Activated naive CD4-positive, alpha-beta T cell treated with anti-CD3 and anti-CD28 coated beads, Interleukin-2, amount 10 ng/mL, durations not matched to agents 7 days and 5 days (primary cell): ENCODE measurements at regions not wholly inside any gene's neighbourhood (a gene's known extent, or its start where the extent isn't known, plus 50 kb on each side); places are given as distances from the start of the nearest gene placed in this dataset.
"Not testable (repeated sequence)": the region's sequence is repeated elsewhere in the genome, so short reads cannot be mapped to it uniquely, and the experiment has no call there.

Source experiments
- CTCF ChIA-PET: fragments of 350-600 bp; sonication (Branson Sonifier 250); formaldehyde crosslinking; loops from one replicate; lab custom pipeline; 2021; ENCODE audit warnings: antibody characterized with exemption; lab: Charles Lee
- DNase-seq: peaks from one replicate; pipeline ENCODE4 v3.0.0-alpha.2; 2020
- H3K27ac Mint-ChIP-seq: one replicate; pipeline ENCODE4 v1.8.0; 2021; ENCODE audit warnings: mild to moderate bottlenecking, moderate library complexity, mixed read lengths
- H3K27me3 Mint-ChIP-seq: one replicate; pipeline ENCODE4 v1.8.0; 2021; ENCODE audit warnings: mild to moderate bottlenecking, mixed read lengths
- H3K36me3 Mint-ChIP-seq: one replicate; pipeline ENCODE4 v1.8.0; 2021; ENCODE audit warnings: mixed read lengths
- H3K4me1 Mint-ChIP-seq: one replicate; pipeline ENCODE4 v1.8.0; 2021; ENCODE audit warnings: mixed read lengths
- H3K4me3 Mint-ChIP-seq: one replicate; pipeline ENCODE4 v1.8.0; 2021; ENCODE audit warnings: mild to moderate bottlenecking, moderate library complexity, mixed read lengths
- H3K9me3 Mint-ChIP-seq: one replicate; pipeline ENCODE4 v1.8.0; 2021; ENCODE audit warnings: mixed read lengths

GRCh38 chr13:18232298-18232993 lies 949.2 kb downstream of the TUBA3C start:
- no peaks in the 10 kb centered on the region for H3K27me3 Mint-ChIP-seq
- H3K36me3 Mint-ChIP-seq: no peaks in the 10 kb centered on the region
- no peaks in the 10 kb centered on the region for H3K4me1 Mint-ChIP-seq
- no peak overlapping the region for H3K4me3 Mint-ChIP-seq
- no peak overlapping the region for H3K27ac Mint-ChIP-seq
- DNase-seq: no peak
- peaks cover 27% of the 10 kb centered on the region for H3K9me3 Mint-ChIP-seq
- CTCF ChIA-PET: no interaction called here

GRCh38 chr13:18224411-18224810 lies 957.2 kb downstream of the TUBA3C start:
- CTCF ChIA-PET, DNase-seq, H3K27ac Mint-ChIP-seq, H3K36me3 Mint-ChIP-seq, H3K4me1 Mint-ChIP-seq, H3K27me3 Mint-ChIP-seq, H3K4me3 Mint-ChIP-seq: not testable (repeated sequence)
- H3K9me3 Mint-ChIP-seq: peaks cover 23% of the 10 kb centered on the region

GRCh38 chr13:18214689-18215088 lies 966.9 kb downstream of the TUBA3C start:
- H3K27me3 Mint-ChIP-seq, H3K36me3 Mint-ChIP-seq, H3K4me3 Mint-ChIP-seq, CTCF ChIA-PET, H3K27ac Mint-ChIP-seq, DNase-seq, H3K4me1 Mint-ChIP-seq: not testable (repeated sequence)
- H3K9me3 Mint-ChIP-seq: peaks cover 12% of the 10 kb centered on the region

GRCh38 chr13:18213511-18213910 lies 968.1 kb downstream of the TUBA3C start:
- DNase-seq, H3K4me1 Mint-ChIP-seq, H3K27ac Mint-ChIP-seq, H3K36me3 Mint-ChIP-seq, H3K4me3 Mint-ChIP-seq, CTCF ChIA-PET, H3K27me3 Mint-ChIP-seq: not testable (repeated sequence)
- H3K9me3 Mint-ChIP-seq: peaks cover 12% of the 10 kb centered on the region

GRCh38 chr13:18212873-18213272 lies 968.8 kb downstream of the TUBA3C start:
- Mint-ChIP-seq H3K4me3 (no peak overlapping the region), H3K36me3 (no peaks in the 10 kb centered on the region), H3K27me3 (no peaks in the 10 kb centered on the region), H3K4me1 (no peaks in the 10 kb centered on the region), H3K9me3 (peaks cover 12% of the 10 kb centered on the region), H3K27ac (no peak overlapping the region)
- CTCF ChIA-PET: no interaction called here
- peak; percentile 46 for DNase-seq

- H3K27ac Mint-ChIP-seq, H3K27me3 Mint-ChIP-seq, H3K36me3 Mint-ChIP-seq, H3K4me3 Mint-ChIP-seq, H3K4me1 Mint-ChIP-seq, CTCF ChIA-PET: not testable (repeated sequence)
- H3K9me3 Mint-ChIP-seq: peaks cover 10% of the 10 kb centered on the region
- DNase-seq: peak; percentile 65
Measured at GRCh38 chr13:18211752-18212560, 969.7 kb downstream of the TUBA3C start.

GRCh38 chr13:18204614-18205178 lies 976.9 kb downstream of the TUBA3C start:
- DNase-seq, H3K27ac Mint-ChIP-seq, H3K4me1 Mint-ChIP-seq, H3K36me3 Mint-ChIP-seq, H3K4me3 Mint-ChIP-seq, CTCF ChIA-PET, H3K27me3 Mint-ChIP-seq: not testable (repeated sequence)
- H3K9me3 Mint-ChIP-seq: peaks cover 10% of the 10 kb centered on the region

- DNase-seq, H3K4me3 Mint-ChIP-seq, H3K27ac Mint-ChIP-seq, H3K27me3 Mint-ChIP-seq, H3K36me3 Mint-ChIP-seq, CTCF ChIA-PET, H3K4me1 Mint-ChIP-seq: not testable (repeated sequence)
- peaks cover 24% of the 10 kb centered on the region for H3K9me3 Mint-ChIP-seq
Measured at GRCh38 chr13:18195365-18195678, 986.3 kb downstream of the TUBA3C start.

GRCh38 chr13:18194631-18195364 lies 986.8 kb downstream of the TUBA3C start:
- DNase-seq, H3K4me3 Mint-ChIP-seq, H3K27ac Mint-ChIP-seq, CTCF ChIA-PET, H3K4me1 Mint-ChIP-seq, H3K36me3 Mint-ChIP-seq, H3K27me3 Mint-ChIP-seq: not testable (repeated sequence)
- peaks cover 24% of the 10 kb centered on the region for H3K9me3 Mint-ChIP-seq

- H3K27ac Mint-ChIP-seq, CTCF ChIA-PET, H3K27me3 Mint-ChIP-seq, H3K36me3 Mint-ChIP-seq, DNase-seq, H3K4me1 Mint-ChIP-seq, H3K4me3 Mint-ChIP-seq: not testable (repeated sequence)
- peaks cover 24% of the 10 kb centered on the region for H3K9me3 Mint-ChIP-seq
Measured at GRCh38 chr13:18194104-18194503, 987.5 kb downstream of the TUBA3C start.
